HG03439 (cell line): ENCODE measurements at regions not wholly inside any gene's neighbourhood (a gene's known extent, or its start where the extent isn't known, plus 50 kb on each side); places are given as distances from the start of the nearest gene placed in this dataset.

Experiments
- ATAC-seq: cut with Tn5 transposase; IDR thresholded peaks from one replicate; pipeline ENCODE4 v1.9.1; 2021; ENCODE audit warnings: mild to moderate bottlenecking, moderate library complexity; ENCODE audit not compliant: unreplicated experiment

DNA sequence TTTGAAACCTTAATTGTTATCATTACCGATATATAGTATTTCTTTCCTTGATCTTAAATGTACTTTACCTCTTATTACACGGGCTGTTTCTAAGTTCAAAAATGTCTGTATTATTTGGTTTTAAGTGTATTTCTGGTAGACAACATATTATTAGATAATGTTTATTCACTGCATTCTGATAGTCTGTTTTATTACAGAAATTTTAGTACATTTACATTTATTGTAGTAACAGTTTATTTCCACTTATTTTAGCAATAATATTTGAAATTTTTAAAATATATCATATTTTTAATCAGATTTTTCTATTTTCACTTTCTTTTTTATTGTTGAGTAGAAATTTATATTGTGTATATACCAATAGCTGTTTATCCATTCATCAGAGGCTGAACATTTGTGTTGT, 1195.2 kb downstream of the TBC1D22A start:
- no peak for ATAC-seq

- ATAC-seq, result no peak
Measured at GRCh38 chr22:47954107-47954506, 1191.7 kb downstream of the TBC1D22A start.

- ATAC-seq, result no peak
Measured at GRCh38 chr22:47944941-47945340, 1182.5 kb downstream of the TBC1D22A start.

GRCh38 chr22:47943729-47944700, 1181.6 kb downstream of the TBC1D22A start:
- no peak for ATAC-seq

DNA sequence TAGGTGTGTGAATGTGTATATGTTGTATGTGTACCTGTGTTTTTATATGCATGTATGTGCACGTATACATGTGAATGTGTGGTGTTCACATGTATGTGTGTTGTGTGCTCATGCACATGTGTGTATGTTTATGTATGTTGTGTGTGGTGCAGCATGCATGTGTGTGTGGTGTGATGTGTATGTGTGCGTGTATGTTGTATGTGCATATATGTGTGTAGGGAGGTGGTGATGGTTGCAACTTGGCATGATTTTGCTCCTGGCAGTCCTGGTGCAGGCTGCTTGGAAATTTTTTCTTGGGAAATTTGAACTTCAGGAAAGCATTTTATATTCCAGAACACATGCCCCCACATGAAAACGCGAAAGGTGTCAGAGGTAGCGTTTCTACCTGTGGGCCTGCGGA, 1177.8 kb downstream of the TBC1D22A start:
- no peak for ATAC-seq

DNA sequence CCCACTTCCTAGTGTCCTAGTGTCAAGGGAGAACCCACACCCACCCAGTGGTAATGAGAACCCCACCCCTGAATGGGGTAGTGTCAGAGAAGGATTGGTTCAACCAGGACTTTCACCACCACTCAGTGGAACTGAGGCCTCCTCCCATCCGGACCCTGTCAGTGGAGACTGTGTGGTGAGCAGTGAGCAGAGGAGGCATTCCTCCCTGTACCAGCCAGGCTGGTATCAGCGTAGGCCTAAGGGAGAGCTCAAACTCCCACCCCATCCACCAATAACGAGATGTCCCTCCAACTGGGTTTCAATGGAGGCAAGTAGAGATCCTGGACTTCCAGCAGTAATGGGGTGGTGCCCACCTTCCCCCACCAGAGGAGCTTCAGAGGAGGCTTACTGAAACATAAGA, 1171.4 kb downstream of the TBC1D22A start:
- no peak for ATAC-seq

DNA sequence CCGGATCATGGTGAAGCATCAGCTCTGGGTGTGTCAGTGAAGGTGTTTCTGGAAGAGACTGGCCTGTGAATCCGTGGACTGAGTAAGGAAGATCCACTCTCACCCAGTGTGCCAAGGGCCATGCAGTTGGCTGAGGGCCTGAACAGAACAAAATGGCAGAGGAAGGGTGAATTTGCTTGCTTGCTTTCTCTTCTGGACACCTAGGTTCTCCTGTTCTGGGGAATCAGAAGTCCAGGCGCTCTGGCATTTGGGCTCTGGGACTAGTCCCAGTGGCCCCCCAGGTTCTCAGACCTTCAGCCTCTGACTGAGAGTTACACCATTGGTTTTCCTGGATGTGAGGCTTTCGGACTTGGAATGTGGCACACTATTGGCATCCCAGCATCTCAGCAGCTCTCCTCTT, 1170.8 kb downstream of the TBC1D22A start:
- ATAC-seq, result no peak

DNA sequence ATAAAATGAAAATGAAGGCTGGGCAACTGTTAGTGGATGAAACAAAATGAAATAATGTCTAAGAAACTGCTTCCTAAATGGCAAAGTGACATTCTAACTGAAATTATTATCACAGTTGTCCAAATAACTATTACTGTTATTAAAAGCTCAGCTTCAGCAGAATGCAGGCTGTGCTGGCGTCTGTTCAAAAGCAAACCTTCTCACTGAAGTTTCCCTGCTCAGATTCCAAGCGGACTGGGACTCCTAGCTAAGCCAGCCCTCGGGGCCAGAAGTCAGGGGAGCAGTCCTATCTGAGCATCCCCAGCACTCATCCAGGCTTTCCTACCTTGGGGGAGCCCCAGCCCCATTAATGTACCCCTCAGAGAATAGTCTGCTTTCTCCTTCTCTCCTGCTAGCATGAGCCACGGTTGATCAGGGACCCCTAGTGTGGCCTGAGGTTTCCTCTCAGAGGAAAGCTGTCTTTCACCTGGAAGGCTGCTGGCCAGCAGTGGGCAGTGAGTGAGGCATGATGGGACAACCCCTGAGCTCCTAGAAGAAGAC, 1167.3 kb downstream of the TBC1D22A start:
- ATAC-seq, result no peak

GRCh38 chr22:47929073-47929472, 1166.6 kb downstream of the TBC1D22A start:
- no peak for ATAC-seq

DNA sequence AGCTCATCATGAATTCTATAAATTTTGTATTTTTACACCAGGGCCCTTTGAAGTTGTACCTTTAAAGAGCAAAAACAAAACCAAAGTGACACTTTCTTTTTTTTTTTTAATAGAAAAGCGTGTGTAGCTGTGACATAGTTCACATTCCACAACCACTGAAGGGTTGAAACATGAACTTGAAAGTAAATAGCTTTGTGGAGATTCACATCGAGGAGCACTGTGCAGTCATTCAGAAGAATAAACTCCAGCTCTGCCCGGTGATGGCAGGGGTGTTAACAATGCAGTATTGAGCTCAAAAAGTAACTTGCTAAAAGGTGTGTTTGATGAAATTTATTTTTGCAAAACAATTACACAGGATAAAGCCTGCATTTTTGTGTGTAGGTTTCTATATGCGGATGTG, 1166.2 kb downstream of the TBC1D22A start:
- no peak for ATAC-seq

DNA sequence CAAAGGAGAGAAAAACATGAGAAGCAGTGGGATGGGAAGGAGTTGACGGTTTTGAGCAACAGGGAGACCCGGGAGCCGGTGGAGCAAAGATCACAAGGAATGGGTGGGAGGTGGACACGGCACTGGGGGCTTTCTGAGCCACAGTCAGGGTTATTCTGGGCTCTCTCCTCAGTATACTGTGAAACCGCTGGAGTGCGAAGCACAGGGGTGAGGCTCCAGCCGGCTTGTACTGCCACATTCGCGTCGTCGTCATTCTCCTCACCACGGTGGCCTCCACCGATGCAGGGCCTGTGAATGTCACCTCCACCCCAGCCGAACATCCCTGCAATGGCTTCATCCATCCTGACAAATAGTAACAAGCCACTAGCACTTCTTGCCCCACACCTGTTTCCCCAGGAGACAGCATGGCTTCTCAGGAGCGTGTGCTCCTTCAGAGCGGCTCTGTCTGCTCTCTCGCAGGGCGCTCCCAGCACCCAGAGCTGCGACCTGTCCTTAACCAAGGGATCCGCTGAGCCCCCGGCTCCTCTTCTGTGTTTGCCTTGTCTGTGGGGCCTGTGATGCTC, 1165.3 kb downstream of the TBC1D22A start:
- no peak for ATAC-seq

GRCh38 chr22:47923011-47923427, 1160.6 kb downstream of the TBC1D22A start:
- no peak for ATAC-seq

- ATAC-seq, result no peak
Measured at GRCh38 chr22:47921906-47922305, 1159.5 kb downstream of the TBC1D22A start.

DNA sequence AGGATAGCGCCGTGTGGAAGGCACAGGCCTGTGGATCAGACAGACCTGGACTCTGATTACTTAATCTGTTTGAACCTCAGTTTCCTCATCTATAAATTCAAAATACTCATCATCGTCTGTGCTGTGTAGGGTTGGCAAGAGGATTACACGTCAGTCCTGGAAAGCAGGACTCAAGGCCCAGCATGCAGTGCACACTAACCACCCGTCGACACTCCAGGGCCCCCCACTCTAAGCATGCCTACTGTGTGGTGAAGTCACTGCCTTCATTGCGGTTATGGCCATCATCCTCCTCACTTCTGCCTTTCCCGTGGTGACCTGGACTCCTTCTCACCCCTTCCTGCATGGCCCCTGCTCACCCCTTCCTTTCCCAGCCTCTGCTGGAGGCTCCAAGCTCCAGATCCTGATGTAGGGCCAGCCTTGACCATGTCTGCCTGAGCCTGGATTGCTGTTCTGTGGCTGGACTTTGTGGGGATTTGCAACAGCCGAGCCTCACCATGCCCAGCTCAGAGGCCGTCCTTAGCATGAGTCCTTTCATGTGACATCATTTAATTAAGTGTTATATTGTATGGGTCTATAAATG, 1158.0 kb downstream of the TBC1D22A start:
- ATAC-seq, result no peak

DNA sequence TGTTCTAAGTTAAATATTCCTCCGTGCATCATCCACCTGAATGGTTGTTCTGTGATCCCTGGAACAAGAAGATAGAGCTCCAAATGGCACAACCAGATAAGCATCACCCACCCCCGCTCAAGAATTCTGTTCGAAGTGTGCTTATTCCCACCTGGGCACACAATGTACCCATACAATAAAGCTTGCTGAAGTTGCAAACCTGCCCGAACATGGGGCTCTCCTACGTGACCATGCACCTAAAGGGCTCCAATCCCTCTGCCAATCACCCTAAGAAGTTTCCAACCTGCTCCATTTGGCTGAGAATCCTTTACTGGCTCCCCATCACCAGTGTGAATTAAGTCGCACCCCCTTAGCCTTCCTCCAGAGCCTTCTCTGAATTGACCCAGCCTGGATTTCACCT, 1157.4 kb downstream of the TBC1D22A start:
- no peak for ATAC-seq

DNA sequence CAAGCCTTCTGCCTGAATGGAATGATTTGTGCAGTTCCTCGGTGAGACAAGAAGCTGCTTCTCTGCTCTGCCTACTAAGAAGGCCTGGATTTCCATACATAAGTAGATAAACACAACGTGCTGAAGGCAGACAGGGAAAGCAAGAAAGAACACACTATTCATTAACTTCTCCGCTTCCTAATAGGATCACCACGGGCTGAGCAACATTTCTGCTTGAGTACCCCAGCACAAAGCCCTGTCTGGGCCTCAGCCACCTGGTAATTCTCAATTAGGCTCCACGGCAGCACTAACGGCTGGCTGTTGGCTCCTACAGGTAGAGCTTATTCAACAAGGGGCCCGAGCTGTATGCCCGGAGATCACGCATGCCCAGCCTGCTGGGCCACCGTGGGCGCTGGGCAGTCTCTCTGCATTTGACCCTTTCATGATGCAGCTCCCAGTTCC, 1156.6 kb downstream of the TBC1D22A start:
- no peak for ATAC-seq

GRCh38 chr22:47918276-47918921, 1155.9 kb downstream of the TBC1D22A start:
- no peak for ATAC-seq

- no peak for ATAC-seq
Measured at GRCh38 chr22:47914481-47915097, 1152.1 kb downstream of the TBC1D22A start.

DNA sequence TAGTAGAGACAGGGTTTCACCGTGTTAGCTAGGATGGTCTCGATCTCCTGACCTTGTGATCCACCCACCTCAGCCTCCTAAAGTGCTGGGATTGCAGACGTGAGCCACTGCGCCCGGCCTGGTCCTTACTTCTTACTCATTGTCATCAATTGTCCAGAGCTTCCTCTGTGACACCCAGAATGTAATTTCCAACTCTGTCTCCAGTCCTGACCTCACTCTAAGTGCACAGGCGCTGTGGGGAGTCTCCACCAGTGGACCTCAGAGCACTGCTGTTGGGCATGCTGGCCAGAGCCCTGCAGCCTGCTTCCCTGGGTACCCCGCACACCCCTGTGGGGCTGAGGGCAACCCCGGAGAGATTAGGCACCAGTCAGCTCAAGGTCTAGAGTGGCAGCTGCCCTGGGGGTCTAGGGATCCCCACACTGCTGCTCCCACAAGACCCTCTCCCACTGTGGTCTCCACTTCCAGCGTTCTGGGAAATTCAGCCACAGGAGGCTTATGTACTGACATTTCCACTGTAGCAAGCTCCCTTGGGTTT, 1140.3 kb downstream of the TBC1D22A start:
- no peak for ATAC-seq

- ATAC-seq, result no peak
Measured at GRCh38 chr22:47901911-47902310, 1139.5 kb downstream of the TBC1D22A start.
